ENCODE measurements at regions not wholly inside any gene's neighbourhood (a gene's known extent, or its start where the extent isn't known, plus 50 kb on each side); places are given as distances from the start of the nearest gene placed in this dataset.

DNA sequence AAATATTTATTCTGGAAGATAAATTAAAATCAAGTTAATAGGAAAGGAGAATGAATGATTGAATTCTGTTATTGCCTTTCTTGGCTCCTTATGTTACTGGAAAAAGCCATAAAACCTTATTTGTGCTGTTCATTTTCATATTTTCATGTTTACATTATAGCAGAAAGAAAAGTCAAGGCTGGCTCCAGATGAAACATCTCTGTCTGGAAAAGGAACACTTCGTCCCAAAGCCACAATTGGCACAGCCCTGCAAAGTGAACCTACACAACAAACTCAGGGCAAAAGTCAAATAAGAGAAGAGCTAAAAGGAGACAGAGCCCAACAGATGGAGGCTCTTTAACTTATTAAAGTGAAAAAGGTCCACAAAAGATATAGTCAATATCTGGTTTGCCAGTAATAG, 73.4 kb downstream of the GTPBP8 start:
- H3K27ac Mint-ChIP-seq, result no peak overlapping the region

GRCh38 chr3:113065336-113065735, 74.6 kb downstream of the GTPBP8 start:
- H3K27ac Mint-ChIP-seq, result no peak overlapping the region
- no peak overlapping the region for H3K4me3 Mint-ChIP-seq
- no peaks in the 10 kb centered on the region for H3K4me1 Mint-ChIP-seq (ENCODE audit: low read depth)
- peaks cover 10% of the 10 kb centered on the region for H3K9me3 Mint-ChIP-seq
- H3K27me3 Mint-ChIP-seq, result no peaks in the 10 kb centered on the region
- intact Hi-C loops (cut with micrococcal nuclease), result no loop called here
- DNase-seq (no peak), ATAC-seq (no peak)
- ChIA-PET POLR2A (interaction anchor here (0.6 kb wide), 1 partner anchor 599 kb away, joined by 3 read pairs; no protein-coding TSS in a partner anchor), CTCF (interaction anchor here (1.5 to 2.2 kb wide), 2 partner anchors 30 to 223 kb away, joined by 4 read pairs; no protein-coding TSS in a partner anchor)
- TF ChIP-seq, protein P1, sequence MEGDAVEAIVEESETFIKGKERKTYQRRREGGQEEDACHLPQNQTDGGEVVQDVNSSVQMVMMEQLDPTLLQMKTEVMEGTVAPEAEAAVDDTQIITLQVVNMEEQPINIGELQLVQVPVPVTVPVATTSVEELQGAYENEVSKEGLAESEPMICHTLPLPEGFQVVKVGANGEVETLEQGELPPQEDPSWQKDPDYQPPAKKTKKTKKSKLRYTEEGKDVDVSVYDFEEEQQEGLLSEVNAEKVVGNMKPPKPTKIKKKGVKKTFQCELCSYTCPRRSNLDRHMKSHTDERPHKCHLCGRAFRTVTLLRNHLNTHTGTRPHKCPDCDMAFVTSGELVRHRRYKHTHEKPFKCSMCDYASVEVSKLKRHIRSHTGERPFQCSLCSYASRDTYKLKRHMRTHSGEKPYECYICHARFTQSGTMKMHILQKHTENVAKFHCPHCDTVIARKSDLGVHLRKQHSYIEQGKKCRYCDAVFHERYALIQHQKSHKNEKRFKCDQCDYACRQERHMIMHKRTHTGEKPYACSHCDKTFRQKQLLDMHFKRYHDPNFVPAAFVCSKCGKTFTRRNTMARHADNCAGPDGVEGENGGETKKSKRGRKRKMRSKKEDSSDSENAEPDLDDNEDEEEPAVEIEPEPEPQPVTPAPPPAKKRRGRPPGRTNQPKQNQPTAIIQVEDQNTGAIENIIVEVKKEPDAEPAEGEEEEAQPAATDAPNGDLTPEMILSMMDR (IDR thresholded peaks at IDR 0.05), result no peak
- H3K36me3 Mint-ChIP-seq (ENCODE audit: low read depth), result peaks cover 53% of the 10 kb centered on the region

More for the DNA sequence above, 73.4 kb downstream of the GTPBP8 start:
- ChIA-PET CTCF (interaction anchor here (2.2 kb wide), 1 partner anchor 224 kb away, joined by 4 read pairs; no protein-coding TSS in a partner anchor), POLR2A (no interaction called here)
- no peak for ATAC-seq
- Mint-ChIP-seq H3K9me3 (peaks cover 10% of the 10 kb centered on the region), H3K4me3 (no peak overlapping the region), H3K27me3 (no peaks in the 10 kb centered on the region), H3K36me3 (ENCODE audit: low read depth) (peaks cover 53% of the 10 kb centered on the region), H3K4me1 (ENCODE audit: low read depth) (no peaks in the 10 kb centered on the region)
- TF ChIP-seq, protein P1 (IDR thresholded peaks at IDR 0.05), result no peak
- DNase-seq, result no peak
- intact Hi-C loops (cut with micrococcal nuclease), result no loop called here

DNA sequence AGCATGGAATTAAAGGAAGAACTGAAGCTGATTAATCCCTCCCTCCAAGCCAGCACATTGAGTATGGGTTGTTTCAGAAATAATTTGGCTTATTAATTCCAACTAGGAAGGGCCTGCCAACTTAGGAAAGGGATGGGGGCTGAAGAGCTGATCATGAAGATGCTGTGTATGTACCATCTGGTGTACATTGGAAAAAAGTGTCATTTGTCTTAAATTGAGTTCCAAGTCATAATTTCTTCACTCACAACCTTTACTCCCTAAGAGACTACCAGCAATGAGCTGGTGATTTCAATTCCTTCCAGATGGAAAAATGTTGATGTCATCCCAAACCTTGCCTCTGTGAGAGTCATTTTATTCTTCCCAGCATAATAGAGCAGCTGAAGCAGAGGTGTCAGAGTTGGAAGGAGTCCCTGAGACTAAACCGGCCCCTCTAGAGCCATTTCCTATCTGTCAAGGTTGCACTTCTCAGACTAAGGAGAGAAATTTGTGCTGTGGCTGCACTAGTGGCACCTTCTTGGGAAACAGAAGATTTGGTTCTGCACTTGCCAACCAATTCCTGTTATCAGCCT, 79.4 kb downstream of the GTPBP8 start:
- no peak overlapping the region for H3K4me3 Mint-ChIP-seq
- CTCF ChIA-PET, result interaction anchor here (1.1 to 1.6 kb wide), 2 partner anchors 8 to 15 kb away, joined by 3 read pairs; no protein-coding TSS in a partner anchor
- TF ChIP-seq, protein P1 (IDR thresholded peaks at IDR 0.05), result no peak
- H3K4me1 Mint-ChIP-seq (ENCODE audit: low read depth), result no peaks in the 10 kb centered on the region
- no peak overlapping the region for H3K27ac Mint-ChIP-seq
- intact Hi-C loops (cut with micrococcal nuclease), result no loop called here
- H3K27me3 Mint-ChIP-seq, result no peaks in the 10 kb centered on the region
- peaks cover 24% of the 10 kb centered on the region for H3K36me3 Mint-ChIP-seq (ENCODE audit: low read depth)
- H3K9me3 Mint-ChIP-seq, result peaks cover 10% of the 10 kb centered on the region
- DNase-seq (no peak), ATAC-seq (no peak)
- POLR2A ChIA-PET, result interaction anchor here (0.6 kb wide), 1 partner anchor 163 kb away, joined by 3 read pairs; no protein-coding TSS in a partner anchor

DNA sequence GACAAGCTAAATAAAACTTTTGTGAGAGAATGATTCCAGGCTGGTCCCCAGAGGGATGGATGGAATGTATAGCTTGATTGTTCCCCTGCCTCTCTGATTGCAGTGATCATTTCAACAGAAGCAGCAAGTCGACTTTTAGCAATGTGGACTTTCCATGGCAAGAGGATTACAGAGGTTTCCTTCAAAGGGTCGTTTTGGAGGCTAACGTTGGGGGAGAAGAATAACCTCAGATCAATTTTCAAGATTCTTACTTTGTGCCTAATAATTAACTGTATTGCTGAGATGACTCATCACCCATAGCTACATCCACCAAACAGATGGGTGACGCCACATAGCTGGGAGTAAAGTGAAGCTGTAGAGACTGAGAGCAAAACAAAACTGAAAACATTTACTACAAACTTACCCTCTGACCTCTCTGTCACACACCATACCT, 79.9 kb downstream of the GTPBP8 start:
- intact Hi-C loops (cut with micrococcal nuclease), result no loop called here
- Mint-ChIP-seq H3K4me3 (no peak overlapping the region), H3K27ac (no peak overlapping the region), H3K4me1 (ENCODE audit: low read depth) (no peaks in the 10 kb centered on the region), H3K36me3 (ENCODE audit: low read depth) (peaks cover 21% of the 10 kb centered on the region), H3K9me3 (peaks cover 7% of the 10 kb centered on the region), H3K27me3 (no peaks in the 10 kb centered on the region)
- TF ChIP-seq, protein P1 (IDR thresholded peaks at IDR 0.05), result no peak
- DNase-seq (no peak), ATAC-seq (no peak)
- ChIA-PET POLR2A (interaction anchor here (0.6 kb wide), 1 partner anchor 162 kb away, joined by 3 read pairs; no protein-coding TSS in a partner anchor), CTCF (interaction anchor here (1.1 kb wide), 1 partner anchor 8 kb away, joined by 3 read pairs; no protein-coding TSS in a partner anchor)

DNA sequence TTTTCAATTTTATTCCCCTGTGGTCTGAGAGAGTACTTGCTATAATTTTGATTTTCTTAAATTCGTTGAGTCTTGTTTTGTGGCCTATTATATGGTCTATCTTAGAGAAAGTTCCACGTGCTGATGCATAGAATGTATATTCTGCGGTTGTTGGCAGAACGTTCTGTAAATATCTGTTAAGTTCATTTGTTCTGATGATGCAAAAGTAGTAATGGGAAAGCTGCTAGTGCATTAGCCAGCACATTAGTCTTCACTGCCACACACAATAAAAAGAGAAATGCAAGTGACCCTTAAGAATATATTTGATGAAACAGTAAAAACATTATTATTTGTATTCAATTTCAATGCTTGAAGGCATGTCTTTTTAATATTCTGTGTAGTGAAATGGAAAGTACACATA, 84.8 kb downstream of the GTPBP8 start:
- intact Hi-C loops (cut with micrococcal nuclease), result no loop called here
- peaks cover 4% of the 10 kb centered on the region for H3K36me3 Mint-ChIP-seq (ENCODE audit: low read depth)
- H3K27ac Mint-ChIP-seq, result no peak overlapping the region
- no peaks in the 10 kb centered on the region for H3K9me3 Mint-ChIP-seq
- H3K27me3 Mint-ChIP-seq, result no peaks in the 10 kb centered on the region
- H3K4me3 Mint-ChIP-seq, result no peak overlapping the region
- ChIA-PET POLR2A (no interaction called here), CTCF (no interaction called here)
- DNase-seq, result no peak
- no peak for ATAC-seq
- TF ChIP-seq, protein P1 (IDR thresholded peaks at IDR 0.05), result no peak
- H3K4me1 Mint-ChIP-seq (ENCODE audit: low read depth), result no peaks in the 10 kb centered on the region
